Endodermal cell (in vitro differentiated cells): ENCODE measurements at regions not wholly inside any gene's neighbourhood (a gene's known extent, or its start where the extent isn't known, plus 50 kb on each side); places are given as distances from the start of the nearest gene placed in this dataset.
A peak's percentile ranks its signal among the peaks of the same experiment; 100 is the strongest.

Experiments used
- DNase-seq: peaks from one replicate; pipeline ENCODE4 v3.0.0-alpha.2; 2017
- H3K27ac ChIP-seq: 2 replicates; pipeline ENCODE4 v1.5.1; 2013; ENCODE audit warnings: mild to moderate bottlenecking, low read depth, low read length, moderate library complexity
- H3K27me3 ChIP-seq: 2 replicates; pipeline ENCODE4 v1.6.1; 2013; ENCODE audit warnings: mild to moderate bottlenecking, low read length, moderate library complexity; ENCODE audit not compliant: insufficient read depth, control insufficient read depth, poor library complexity, severe bottlenecking
- H3K36me3 ChIP-seq: 2 replicates; pipeline ENCODE4 v1.7.0; 2013; ENCODE audit warnings: mild to moderate bottlenecking, low read length, moderate library complexity; ENCODE audit not compliant: control insufficient read depth, insufficient read depth
- H3K4me1 ChIP-seq: one replicate; pipeline ENCODE4 v1.7.0; 2013; ENCODE audit warnings: low read length; ENCODE audit not compliant: control insufficient read depth, insufficient read depth
- H3K4me3 ChIP-seq: 2 replicates; pipeline ENCODE4 v1.5.1; 2013; ENCODE audit warnings: mild to moderate bottlenecking, low read length, moderate library complexity
- H3K9ac ChIP-seq: 2 replicates; pipeline ENCODE4 v1.6.1; 2013; ENCODE audit warnings: mild to moderate bottlenecking, low read length, moderate library complexity; ENCODE audit not compliant: poor library complexity, severe bottlenecking; ENCODE audit errors: extremely low read depth
- H3K9me3 ChIP-seq: 2 replicates; pipeline ENCODE4 v1.6.1; 2013; ENCODE audit warnings: mild to moderate bottlenecking, low read length, moderate library complexity; ENCODE audit not compliant: control insufficient read depth
- H3K27ac Mint-ChIP-seq: 2 replicates; pipeline ENCODE4 v1.8.0; 2020; ENCODE audit warnings: mixed read lengths
- H3K27me3 Mint-ChIP-seq: 2 replicates; pipeline ENCODE4 v1.8.0; 2021; ENCODE audit warnings: mild to moderate bottlenecking, mixed read lengths; ENCODE audit not compliant: insufficient read depth
- H3K36me3 Mint-ChIP-seq: 2 replicates; pipeline ENCODE4 v1.8.0; 2020; ENCODE audit warnings: low read depth, mixed read lengths
- H3K4me1 Mint-ChIP-seq: 2 replicates; pipeline ENCODE4 v1.8.0; 2020; ENCODE audit warnings: mixed read lengths
- H3K4me3 Mint-ChIP-seq: 2 replicates; pipeline ENCODE4 v1.8.0; 2020; ENCODE audit warnings: mild to moderate bottlenecking, moderate library complexity, mixed read lengths
- H3K9me3 Mint-ChIP-seq: 2 replicates; pipeline ENCODE4 v1.8.0; 2020; ENCODE audit warnings: mild to moderate bottlenecking, mixed read lengths
- WGBS, 2 experiments: methylation state at CpG; one replicate each; pipeline versions ENCODE4 v1.1.5 to v1.1.7; 2013; ENCODE audit warnings: missing lambda C conversion rate in 2 of 2, mixed read lengths in 1 of 2; ENCODE audit not compliant: insufficient coverage in 1 of 2, insufficient read length in 1 of 2; 5-methylcytosine and 5-hydroxymethylcytosine counted together
- TF ChIP-seq, protein P1 (sequence below): fragments of 200-600 bp; sonication (generic); conservative IDR thresholded peaks from 2 replicates; pipeline ENCODE4 v1.5.0; 2021; ENCODE audit warnings: antibody characterized with exemption, mild to moderate bottlenecking

- no peak overlapping the region for H3K4me3 Mint-ChIP-seq
- WGBS, 2 experiments = 60 to 70% methylated on average over 1 of the region's 1 CpG
- no peaks in the 10 kb centered on the region for H3K27me3 ChIP-seq
- H3K36me3 ChIP-seq = no peaks in the 10 kb centered on the region
- no peak overlapping the region for H3K27ac ChIP-seq
- H3K36me3 Mint-ChIP-seq = no peaks in the 10 kb centered on the region
- DNase-seq = peak; percentile 1
- no peak overlapping the region for H3K9ac ChIP-seq
- H3K4me3 ChIP-seq = no peak overlapping the region
- peaks cover 2% of the 10 kb centered on the region for H3K27me3 Mint-ChIP-seq
- no peak overlapping the region for H3K27ac Mint-ChIP-seq
- no peaks in the 10 kb centered on the region for H3K9me3 Mint-ChIP-seq
- H3K4me1 ChIP-seq = no peaks in the 10 kb centered on the region
- TF ChIP-seq, protein P1, sequence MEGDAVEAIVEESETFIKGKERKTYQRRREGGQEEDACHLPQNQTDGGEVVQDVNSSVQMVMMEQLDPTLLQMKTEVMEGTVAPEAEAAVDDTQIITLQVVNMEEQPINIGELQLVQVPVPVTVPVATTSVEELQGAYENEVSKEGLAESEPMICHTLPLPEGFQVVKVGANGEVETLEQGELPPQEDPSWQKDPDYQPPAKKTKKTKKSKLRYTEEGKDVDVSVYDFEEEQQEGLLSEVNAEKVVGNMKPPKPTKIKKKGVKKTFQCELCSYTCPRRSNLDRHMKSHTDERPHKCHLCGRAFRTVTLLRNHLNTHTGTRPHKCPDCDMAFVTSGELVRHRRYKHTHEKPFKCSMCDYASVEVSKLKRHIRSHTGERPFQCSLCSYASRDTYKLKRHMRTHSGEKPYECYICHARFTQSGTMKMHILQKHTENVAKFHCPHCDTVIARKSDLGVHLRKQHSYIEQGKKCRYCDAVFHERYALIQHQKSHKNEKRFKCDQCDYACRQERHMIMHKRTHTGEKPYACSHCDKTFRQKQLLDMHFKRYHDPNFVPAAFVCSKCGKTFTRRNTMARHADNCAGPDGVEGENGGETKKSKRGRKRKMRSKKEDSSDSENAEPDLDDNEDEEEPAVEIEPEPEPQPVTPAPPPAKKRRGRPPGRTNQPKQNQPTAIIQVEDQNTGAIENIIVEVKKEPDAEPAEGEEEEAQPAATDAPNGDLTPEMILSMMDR = no peak
- H3K9me3 ChIP-seq = no peaks in the 10 kb centered on the region
- no peaks in the 10 kb centered on the region for H3K4me1 Mint-ChIP-seq
Measured at GRCh38 chr10:130926442-130926841, 385.1 kb downstream of the TCERG1L start.

GRCh38 chr10:130927157-130927556, 384.4 kb downstream of the TCERG1L start:
- peak; percentile 7 for DNase-seq
- WGBS, 2 experiments = 80 to 83% methylated on average over 3 to 4 of the region's 4 CpGs

DNA sequence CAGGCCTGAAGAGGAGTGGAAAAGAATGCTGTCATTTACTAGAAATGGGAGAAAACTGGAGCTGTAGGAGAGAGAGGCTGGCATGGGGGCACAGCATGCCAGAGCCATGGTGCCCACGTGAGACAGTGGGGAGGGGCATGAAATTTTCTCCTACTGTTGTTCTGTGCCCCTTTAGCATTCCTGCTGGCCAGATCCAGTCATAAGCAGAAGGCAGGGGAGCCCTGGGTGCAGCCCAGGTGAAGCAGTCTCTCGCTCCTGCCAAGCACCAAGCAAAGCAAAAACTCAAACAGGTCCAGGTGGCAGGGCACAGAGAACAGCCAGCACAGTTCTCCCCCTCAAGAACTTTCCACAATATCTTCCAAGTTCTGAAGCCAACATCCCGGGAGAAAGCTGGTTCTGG, 383.2 kb downstream of the TCERG1L start:
- Mint-ChIP-seq H3K27ac (no peak overlapping the region), H3K4me1 (no peaks in the 10 kb centered on the region), H3K36me3 (no peaks in the 10 kb centered on the region), H3K4me3 (no peak overlapping the region), H3K9me3 (no peaks in the 10 kb centered on the region), H3K27me3 (peaks cover 2% of the 10 kb centered on the region)
- WGBS, 2 experiments = 71 to 79% methylated on average over 1 to 3 of the region's 3 CpGs
- no peak overlapping the region for H3K4me3 ChIP-seq
- no peak overlapping the region for H3K27ac ChIP-seq
- DNase-seq = peak; percentile 17
- H3K36me3 ChIP-seq = no peaks in the 10 kb centered on the region
- no peaks in the 10 kb centered on the region for H3K27me3 ChIP-seq
- no peaks in the 10 kb centered on the region for H3K4me1 ChIP-seq
- no peak overlapping the region for H3K9ac ChIP-seq
- TF ChIP-seq, protein P1 = no peak
- H3K9me3 ChIP-seq = no peaks in the 10 kb centered on the region

More at GRCh38 chr10:130927157-130927556, 384.4 kb downstream of the TCERG1L start:
- no peaks in the 10 kb centered on the region for H3K36me3 Mint-ChIP-seq
- H3K4me1 Mint-ChIP-seq = no peaks in the 10 kb centered on the region
- H3K27ac ChIP-seq = no peak overlapping the region
- TF ChIP-seq, protein P1 = no peak
- no peak overlapping the region for H3K9ac ChIP-seq
- H3K4me1 ChIP-seq = no peaks in the 10 kb centered on the region
- H3K9me3 ChIP-seq = no peaks in the 10 kb centered on the region
- H3K27ac Mint-ChIP-seq = no peak overlapping the region
- H3K4me3 ChIP-seq = no peak overlapping the region
- no peaks in the 10 kb centered on the region for H3K9me3 Mint-ChIP-seq
- peaks cover 2% of the 10 kb centered on the region for H3K27me3 Mint-ChIP-seq
- no peaks in the 10 kb centered on the region for H3K36me3 ChIP-seq
- no peaks in the 10 kb centered on the region for H3K27me3 ChIP-seq
- no peak overlapping the region for H3K4me3 Mint-ChIP-seq
